ENCODE measurements at regions not wholly inside any gene's neighbourhood (a gene's known extent, or its start where the extent isn't known, plus 50 kb on each side); places are given as distances from the start of the nearest gene placed in this dataset.

- TF ChIP-seq CTCF (IDR thresholded peaks at IDR 0.05; ENCODE audit: insufficient read depth, low read depth, low read length) (no peak), EZH2 (IDR thresholded peaks at IDR 0.05; ENCODE audit: insufficient read depth, low read length) (no peak)
These were observed 402.4 kb downstream of the ETS1 start for GRCh38 chr11:128184981-128185380.

Data from astrocyte (in vitro differentiated cells and primary cell).